WTC11 (cell line): ENCODE measurements at regions not wholly inside any gene's neighbourhood (a gene's known extent, or its start where the extent isn't known, plus 50 kb on each side); places are given as distances from the start of the nearest gene placed in this dataset.

Experiments used
- ELF4 ChIP-seq: sonication (generic); formaldehyde crosslinking; IDR thresholded peaks from 2 replicates; pipeline ENCODE4 v1.8.1; 2022; ENCODE audit warnings: low read depth, mild to moderate bottlenecking, moderate library complexity, missing genetic modification reagents
- ETV6 ChIP-seq: sonication (generic); formaldehyde crosslinking; IDR thresholded peaks from 2 replicates; pipeline ENCODE4 v1.8.1; 2022; ENCODE audit warnings: mild to moderate bottlenecking, missing genetic modification reagents
- NFYB ChIP-seq: sonication (generic); formaldehyde crosslinking; conservative IDR thresholded peaks from 2 replicates; pipeline ENCODE4 v1.8.0; 2022; ENCODE audit warnings: low read depth, missing genetic modification reagents
- RORB ChIP-seq: fragments of 250-450 bp; sonication (Bioruptor Pico); IDR thresholded peaks from 2 replicates; pipeline ENCODE4 v1.9.0; 2021; ENCODE audit warnings: mild to moderate bottlenecking
- SP1 ChIP-seq: sonication (generic); formaldehyde crosslinking; conservative IDR thresholded peaks from 2 replicates; pipeline ENCODE4 v1.8.1; 2022; ENCODE audit warnings: missing genetic modification reagents
- TEAD4 ChIP-seq: sonication (generic); formaldehyde crosslinking; IDR thresholded peaks from 2 replicates; pipeline ENCODE4 v1.8.0; 2022; ENCODE audit warnings: mild to moderate bottlenecking, missing genetic modification reagents
- ZNF416 ChIP-seq: fragments of 250-450 bp; sonication (Bioruptor Pico); IDR thresholded peaks from 2 replicates; pipeline ENCODE4 v1.9.0; 2021; ENCODE audit warnings: mild to moderate bottlenecking, inconsistent platforms
- TF ChIP-seq, protein P1 (sequence below): sonication (generic); formaldehyde crosslinking; IDR thresholded peaks from 2 replicates; pipeline ENCODE4 v1.8.1; 2023; ENCODE audit warnings: mild to moderate bottlenecking, moderate library complexity, missing genetic modification reagents
- TF ChIP-seq, protein P2 (sequence below): fragments of 200-600 bp; IDR thresholded peaks from 2 replicates; pipeline ENCODE4 v1.8.0; 2022; ENCODE audit warnings: antibody characterized with exemption
- TF ChIP-seq, protein P3 (sequence below): sonication (generic); formaldehyde crosslinking; conservative IDR thresholded peaks from 2 replicates; pipeline ENCODE4 v1.8.1; 2022; ENCODE audit warnings: mild to moderate bottlenecking, missing genetic modification reagents
- TF ChIP-seq, protein P4 (sequence below): sonication (generic); formaldehyde crosslinking; IDR thresholded peaks from 2 replicates; pipeline ENCODE4 v1.8.1; 2022; ENCODE audit warnings: low read depth, missing genetic modification reagents, borderline replicate concordance

DNA sequence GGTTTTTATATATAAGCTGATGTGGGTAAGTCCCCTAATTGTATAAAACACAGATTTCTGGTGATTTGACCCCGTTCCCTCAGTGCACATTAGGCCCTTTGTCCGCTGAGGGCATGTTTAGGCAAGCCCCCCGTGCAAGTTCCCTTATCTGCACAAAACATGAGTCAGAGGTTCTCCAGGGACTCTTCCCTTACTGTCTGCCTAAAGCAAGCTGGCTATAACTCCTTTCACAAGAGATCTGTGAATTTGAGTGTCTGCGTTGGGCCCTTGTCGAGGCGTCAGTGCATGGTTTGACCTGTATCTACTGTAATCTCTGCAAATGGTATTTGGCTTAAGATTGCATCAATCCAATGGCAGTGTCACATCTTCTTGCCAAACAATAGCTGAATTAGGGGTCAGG is 712.8 kb downstream of the CDH8 start:
- no peak for TF ChIP-seq ETV6 (CRISPR knock-in tag)
- TF ChIP-seq, protein P1, sequence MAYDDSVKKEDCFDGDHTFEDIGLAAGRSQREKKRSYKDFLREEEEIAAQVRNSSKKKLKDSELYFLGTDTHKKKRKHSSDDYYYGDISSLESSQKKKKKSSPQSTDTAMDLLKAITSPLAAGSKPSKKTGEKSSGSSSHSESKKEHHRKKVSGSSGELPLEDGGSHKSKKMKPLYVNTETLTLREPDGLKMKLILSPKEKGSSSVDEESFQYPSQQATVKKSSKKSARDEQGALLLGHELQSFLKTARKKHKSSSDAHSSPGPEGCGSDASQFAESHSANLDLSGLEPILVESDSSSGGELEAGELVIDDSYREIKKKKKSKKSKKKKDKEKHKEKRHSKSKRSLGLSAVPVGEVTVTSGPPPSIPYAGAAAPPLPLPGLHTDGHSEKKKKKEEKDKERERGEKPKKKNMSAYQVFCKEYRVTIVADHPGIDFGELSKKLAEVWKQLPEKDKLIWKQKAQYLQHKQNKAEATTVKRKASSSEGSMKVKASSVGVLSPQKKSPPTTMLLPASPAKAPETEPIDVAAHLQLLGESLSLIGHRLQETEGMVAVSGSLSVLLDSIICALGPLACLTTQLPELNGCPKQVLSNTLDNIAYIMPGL (CRISPR knock-in tag), result no peak
- TF ChIP-seq NFYB (CRISPR knock-in tag), result no peak
- TF ChIP-seq ZNF416 (CRISPR knock-in tag), result no peak
- TF ChIP-seq, protein P2, sequence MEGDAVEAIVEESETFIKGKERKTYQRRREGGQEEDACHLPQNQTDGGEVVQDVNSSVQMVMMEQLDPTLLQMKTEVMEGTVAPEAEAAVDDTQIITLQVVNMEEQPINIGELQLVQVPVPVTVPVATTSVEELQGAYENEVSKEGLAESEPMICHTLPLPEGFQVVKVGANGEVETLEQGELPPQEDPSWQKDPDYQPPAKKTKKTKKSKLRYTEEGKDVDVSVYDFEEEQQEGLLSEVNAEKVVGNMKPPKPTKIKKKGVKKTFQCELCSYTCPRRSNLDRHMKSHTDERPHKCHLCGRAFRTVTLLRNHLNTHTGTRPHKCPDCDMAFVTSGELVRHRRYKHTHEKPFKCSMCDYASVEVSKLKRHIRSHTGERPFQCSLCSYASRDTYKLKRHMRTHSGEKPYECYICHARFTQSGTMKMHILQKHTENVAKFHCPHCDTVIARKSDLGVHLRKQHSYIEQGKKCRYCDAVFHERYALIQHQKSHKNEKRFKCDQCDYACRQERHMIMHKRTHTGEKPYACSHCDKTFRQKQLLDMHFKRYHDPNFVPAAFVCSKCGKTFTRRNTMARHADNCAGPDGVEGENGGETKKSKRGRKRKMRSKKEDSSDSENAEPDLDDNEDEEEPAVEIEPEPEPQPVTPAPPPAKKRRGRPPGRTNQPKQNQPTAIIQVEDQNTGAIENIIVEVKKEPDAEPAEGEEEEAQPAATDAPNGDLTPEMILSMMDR, result no peak
- TF ChIP-seq, protein P3, sequence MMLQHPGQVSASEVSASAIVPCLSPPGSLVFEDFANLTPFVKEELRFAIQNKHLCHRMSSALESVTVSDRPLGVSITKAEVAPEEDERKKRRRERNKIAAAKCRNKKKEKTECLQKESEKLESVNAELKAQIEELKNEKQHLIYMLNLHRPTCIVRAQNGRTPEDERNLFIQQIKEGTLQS (CRISPR knock-in tag), result no peak
- no peak for TF ChIP-seq SP1 (CRISPR knock-in tag)
- no peak for TF ChIP-seq TEAD4 (CRISPR knock-in tag)
- TF ChIP-seq, protein P4, sequence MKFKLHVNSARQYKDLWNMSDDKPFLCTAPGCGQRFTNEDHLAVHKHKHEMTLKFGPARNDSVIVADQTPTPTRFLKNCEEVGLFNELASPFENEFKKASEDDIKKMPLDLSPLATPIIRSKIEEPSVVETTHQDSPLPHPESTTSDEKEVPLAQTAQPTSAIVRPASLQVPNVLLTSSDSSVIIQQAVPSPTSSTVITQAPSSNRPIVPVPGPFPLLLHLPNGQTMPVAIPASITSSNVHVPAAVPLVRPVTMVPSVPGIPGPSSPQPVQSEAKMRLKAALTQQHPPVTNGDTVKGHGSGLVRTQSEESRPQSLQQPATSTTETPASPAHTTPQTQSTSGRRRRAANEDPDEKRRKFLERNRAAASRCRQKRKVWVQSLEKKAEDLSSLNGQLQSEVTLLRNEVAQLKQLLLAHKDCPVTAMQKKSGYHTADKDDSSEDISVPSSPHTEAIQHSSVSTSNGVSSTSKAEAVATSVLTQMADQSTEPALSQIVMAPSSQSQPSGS (CRISPR knock-in tag), result no peak
- TF ChIP-seq RORB (CRISPR knock-in tag), result no peak
- no peak for TF ChIP-seq ELF4 (CRISPR knock-in tag)
